Mucosa of descending colon (tissue), 3 donors: ENCODE measurements at regions not wholly inside any gene's neighbourhood (a gene's known extent, or its start where the extent isn't known, plus 50 kb on each side); places are given as distances from the start of the nearest gene placed in this dataset.

Experiments used
- ATAC-seq: fragments of 200-7000 bp; cut with Tn5 transposase; one replicate; pipeline ENCODE4 v1.9.1; 2020; ENCODE audit warnings: mild to moderate bottlenecking, moderate library complexity
- DNase-seq, 3 donors: peaks; one replicate each; pipeline ENCODE4 v3.0.0-alpha.2; 2020
- H3K36me3 ChIP-seq: fragments of 200-600 bp; one replicate; pipeline ENCODE4 v1.8.0; 2021; ENCODE audit warnings: low read depth, mild to moderate bottlenecking
- H3K4me1 ChIP-seq: fragments of 200-600 bp; one replicate; pipeline ENCODE4 v1.8.0; 2021; ENCODE audit warnings: low read depth, mild to moderate bottlenecking
- H3K4me3 ChIP-seq: fragments of 200-600 bp; one replicate; pipeline ENCODE4 v1.8.0; 2021; ENCODE audit warnings: mild to moderate bottlenecking
- H3K9me3 ChIP-seq: fragments of 200-600 bp; one replicate; pipeline ENCODE4 v1.8.0; 2021; ENCODE audit warnings: mild to moderate bottlenecking
- intact Hi-C, 2 donors: fragments of 100-400 bp; cut with DNase I in 1 of 2; cut with micrococcal nuclease in 1 of 2; formaldehyde crosslinking; loops; one replicate each; pipeline versions ENCODE4 v1.11.0 to v1.11.1; 2022; cut with DNase I, micrococcal nuclease
- TF ChIP-seq, protein P1 (sequence below): fragments of 200-600 bp; IDR thresholded peaks from one replicate; pipeline ENCODE4 v1.8.0; 2022; ENCODE audit warnings: antibody characterized with exemption, mild to moderate bottlenecking
- donor health status: DM: no; HTN: no; CAD: no; lungs with moderate emphysema.
- donor health status: DM: no; HTN: no; CAD: no.
- donor health status: DM: no; HTN: yes; CAD: no.

DNA sequence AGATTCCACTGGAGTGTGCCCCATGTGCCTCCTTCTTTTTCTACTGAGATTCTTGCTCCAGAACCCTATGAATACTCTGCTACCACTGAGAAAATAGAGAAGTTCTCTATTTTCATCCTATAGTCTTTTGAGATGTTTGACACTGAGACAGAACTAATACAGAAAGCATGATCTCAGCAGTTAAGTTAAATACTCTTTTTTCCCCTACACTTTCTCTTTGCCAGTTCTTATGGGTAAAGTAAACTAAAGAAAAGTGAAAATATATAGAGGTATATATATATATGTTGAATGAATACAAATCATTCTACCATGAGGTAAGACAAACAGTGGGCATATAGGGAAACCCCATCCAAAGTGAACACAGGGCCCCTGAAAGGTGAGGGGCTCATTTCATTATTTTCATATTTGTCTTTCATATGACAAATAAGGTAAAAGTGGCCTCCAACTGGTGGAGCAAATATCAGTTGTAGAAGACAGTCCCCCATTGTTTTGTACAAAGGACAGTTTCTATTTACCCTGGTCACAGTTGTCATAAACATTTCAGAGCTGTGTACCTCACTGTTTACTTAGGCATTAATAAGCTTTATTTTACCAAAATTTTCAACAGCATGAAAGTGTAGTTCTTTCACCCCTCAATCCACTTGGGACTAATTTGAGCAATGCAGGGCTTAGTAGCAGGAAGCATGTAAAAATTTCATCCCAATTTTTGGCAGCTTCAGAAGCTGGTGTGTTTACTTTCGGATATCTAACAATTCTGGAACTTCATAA lies 188.3 kb upstream of the MARCKS start:
- intact Hi-C loops, result no loop called here
- H3K4me3 ChIP-seq, result no peak overlapping the region
- H3K4me1 ChIP-seq, result no peaks in the 10 kb centered on the region
- DNase-seq, result no peak
- H3K9me3 ChIP-seq, result no peaks in the 10 kb centered on the region
- TF ChIP-seq, protein P1, sequence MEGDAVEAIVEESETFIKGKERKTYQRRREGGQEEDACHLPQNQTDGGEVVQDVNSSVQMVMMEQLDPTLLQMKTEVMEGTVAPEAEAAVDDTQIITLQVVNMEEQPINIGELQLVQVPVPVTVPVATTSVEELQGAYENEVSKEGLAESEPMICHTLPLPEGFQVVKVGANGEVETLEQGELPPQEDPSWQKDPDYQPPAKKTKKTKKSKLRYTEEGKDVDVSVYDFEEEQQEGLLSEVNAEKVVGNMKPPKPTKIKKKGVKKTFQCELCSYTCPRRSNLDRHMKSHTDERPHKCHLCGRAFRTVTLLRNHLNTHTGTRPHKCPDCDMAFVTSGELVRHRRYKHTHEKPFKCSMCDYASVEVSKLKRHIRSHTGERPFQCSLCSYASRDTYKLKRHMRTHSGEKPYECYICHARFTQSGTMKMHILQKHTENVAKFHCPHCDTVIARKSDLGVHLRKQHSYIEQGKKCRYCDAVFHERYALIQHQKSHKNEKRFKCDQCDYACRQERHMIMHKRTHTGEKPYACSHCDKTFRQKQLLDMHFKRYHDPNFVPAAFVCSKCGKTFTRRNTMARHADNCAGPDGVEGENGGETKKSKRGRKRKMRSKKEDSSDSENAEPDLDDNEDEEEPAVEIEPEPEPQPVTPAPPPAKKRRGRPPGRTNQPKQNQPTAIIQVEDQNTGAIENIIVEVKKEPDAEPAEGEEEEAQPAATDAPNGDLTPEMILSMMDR, result no peak
- H3K36me3 ChIP-seq, result no peaks in the 10 kb centered on the region
- ATAC-seq, result peak; percentile 31

DNA sequence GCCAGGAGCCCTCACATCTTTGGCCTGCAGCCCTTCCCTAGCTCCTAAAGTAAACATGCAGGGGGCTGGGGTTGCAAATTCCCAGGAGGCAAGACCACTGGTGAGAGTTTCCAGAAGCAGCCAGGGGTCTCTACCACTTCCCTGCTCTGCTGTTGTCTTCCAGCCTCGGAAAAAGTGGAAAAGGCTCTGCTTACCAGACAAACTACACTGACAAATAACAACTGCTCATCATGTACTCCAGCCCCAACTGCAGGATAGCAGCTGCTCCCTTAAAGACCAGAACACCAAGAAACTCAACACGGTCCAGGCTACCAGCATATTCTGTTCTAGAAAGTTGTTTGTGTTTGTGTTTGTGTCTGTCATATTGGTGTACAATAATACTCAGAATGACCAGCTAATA lies 187.5 kb upstream of the MARCKS start:
- Histone ChIP-seq H3K9me3 (no peaks in the 10 kb centered on the region), H3K4me1 (no peaks in the 10 kb centered on the region), H3K36me3 (no peaks in the 10 kb centered on the region), H3K4me3 (no peak overlapping the region)
- intact Hi-C loops, result no loop called here
- no peak for ATAC-seq
- TF ChIP-seq, protein P1, result no peak
- DNase-seq, result no peak

DNA sequence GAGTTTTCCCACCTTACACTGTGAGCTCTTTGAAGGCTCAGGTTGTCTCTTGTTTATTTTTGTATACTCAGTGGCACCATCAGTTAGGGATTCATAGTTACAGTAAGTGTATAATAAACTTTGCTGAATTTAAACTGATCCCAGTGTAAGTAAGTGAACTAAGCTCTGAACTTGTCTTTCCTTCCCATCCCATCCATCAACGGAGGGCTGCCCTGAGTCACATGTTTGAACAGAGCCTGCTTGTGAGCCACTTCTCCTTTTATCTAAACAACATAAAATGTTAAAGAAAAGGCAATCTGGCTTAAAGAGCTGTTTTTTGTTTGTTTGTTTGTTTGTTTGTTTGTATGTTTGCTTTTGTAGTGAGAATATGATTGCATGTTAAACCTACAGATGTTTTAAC lies 185.7 kb upstream of the MARCKS start:
- no peak for ATAC-seq
- no peaks in the 10 kb centered on the region for H3K4me1 ChIP-seq

DNA sequence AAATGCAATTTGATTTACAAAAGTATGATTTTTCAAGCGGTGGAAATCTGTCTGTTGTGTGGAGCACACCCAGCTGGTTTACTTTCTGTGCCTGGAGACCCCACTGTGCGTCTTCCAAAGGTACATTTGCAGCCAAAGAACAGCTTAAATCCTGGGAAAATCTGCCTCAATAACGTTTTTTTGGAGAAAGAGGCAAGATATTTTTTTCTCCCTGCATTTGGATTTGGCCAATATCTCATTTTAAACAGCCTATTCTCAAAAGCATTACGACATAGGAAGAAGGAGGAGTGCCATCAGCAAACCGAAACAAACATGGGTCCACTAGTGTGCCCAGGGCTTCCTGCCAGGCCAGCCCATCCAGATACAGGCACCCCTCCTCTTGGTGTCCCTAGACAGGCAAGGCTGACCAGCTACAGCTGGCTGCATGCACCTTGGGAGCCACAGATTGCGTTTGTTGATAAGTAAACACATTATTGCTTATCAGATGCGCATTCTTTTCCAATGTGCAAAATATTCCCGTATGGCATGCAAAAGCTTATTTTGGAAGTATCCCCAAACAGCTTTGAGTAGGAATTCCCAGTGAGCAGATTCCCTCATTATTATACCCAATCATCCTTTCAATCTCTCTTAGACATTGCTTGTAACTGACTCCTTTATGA lies 184.5 kb upstream of the MARCKS start:
- intact Hi-C loops, result no loop called here
- peak in 1 of 3 donors; percentile 69 for DNase-seq
- ATAC-seq, result peak; percentile 59
- no peaks in the 10 kb centered on the region for H3K36me3 ChIP-seq
- H3K9me3 ChIP-seq, result no peaks in the 10 kb centered on the region
- TF ChIP-seq, protein P1, result no peak
- no peaks in the 10 kb centered on the region for H3K4me1 ChIP-seq
- H3K4me3 ChIP-seq, result no peak overlapping the region

More for the DNA sequence above, 185.7 kb upstream of the MARCKS start:
- TF ChIP-seq, protein P1, result no peak
- no peak for DNase-seq
- no peaks in the 10 kb centered on the region for H3K36me3 ChIP-seq
- intact Hi-C loops, result no loop called here
- H3K4me3 ChIP-seq, result no peak overlapping the region
- H3K9me3 ChIP-seq, result no peaks in the 10 kb centered on the region

DNA sequence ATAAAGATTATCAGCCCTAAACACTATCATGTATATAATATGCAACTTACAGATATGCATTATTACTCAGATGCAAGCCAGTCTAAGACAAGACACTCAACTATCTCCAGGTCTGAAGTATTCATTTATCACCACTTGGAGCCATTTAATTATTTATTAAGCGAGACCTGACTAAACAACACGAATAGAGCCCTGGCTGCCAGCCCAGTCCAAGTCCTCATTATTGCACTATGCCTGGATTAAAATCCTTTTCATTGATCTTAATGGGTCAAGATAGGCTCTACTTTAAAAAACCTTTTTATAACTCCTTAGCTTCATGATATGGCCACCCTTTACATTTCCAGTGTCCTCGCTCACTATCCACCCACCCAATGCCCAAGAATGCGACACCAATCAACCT lies 183.1 kb upstream of the MARCKS start:
- ATAC-seq, result no peak
- Histone ChIP-seq H3K9me3 (no peaks in the 10 kb centered on the region), H3K36me3 (no peaks in the 10 kb centered on the region), H3K4me3 (no peak overlapping the region), H3K4me1 (no peaks in the 10 kb centered on the region)
- TF ChIP-seq, protein P1, result no peak
- intact Hi-C loops, result no loop called here
- no peak for DNase-seq
